ENCODE measurements at regions not wholly inside any gene's neighbourhood (a gene's known extent, or its start where the extent isn't known, plus 50 kb on each side); places are given as distances from the start of the nearest gene placed in this dataset.
A peak's percentile ranks its signal among the peaks of the same experiment; 100 is the strongest.

GRCh38 chr5:85920984-85921383, 696.8 kb upstream of the COX7C start:
- no TSS peak for BruUV-seq (replicated peaks)
- intact Hi-C loops (cut with micrococcal nuclease; ENCODE audit: unreplicated experiment), result no loop called here
- H3K4me1 ChIP-seq (ENCODE audit: insufficient read depth, low read length, poor library complexity, severe bottlenecking), result no peaks in the 10 kb centered on the region
- DNase-seq (ENCODE audit: low spot score), result no peak
- POLR2A ChIA-PET (ENCODE audit: low non-redundant PET), result no interaction called here
- TF ChIP-seq CTCF (conservative IDR thresholded peaks at IDR 0.05; ENCODE audit: low read depth, low read length), result no peak
- no peak for TF ChIP-seq EZH2 (IDR thresholded peaks at IDR 0.05; ENCODE audit: borderline replicate concordance, low read depth, low read length, poor library complexity, severe bottlenecking)
- no peak overlapping the region for H3K4me3 ChIP-seq (ENCODE audit: low read depth, low read length, poor library complexity, severe bottlenecking)
- CTCF ChIA-PET, result no interaction called here
- H3K9me3 ChIP-seq (ENCODE audit: low read depth, low read length, poor library complexity, severe bottlenecking), result no peaks in the 10 kb centered on the region
- H3K27ac ChIP-seq (ENCODE audit: low read depth, low read length, poor library complexity, severe bottlenecking), result no peak overlapping the region
- H3K27me3 ChIP-seq (replicated peaks; ENCODE audit: insufficient read depth, low read depth, low read length, poor library complexity), result no peaks in the 10 kb centered on the region
- H3K36me3 ChIP-seq (ENCODE audit: insufficient read depth, low read length, poor library complexity, severe bottlenecking), result no peaks in the 10 kb centered on the region

- no TSS peak for BruUV-seq (replicated peaks)
- intact Hi-C loops (cut with micrococcal nuclease; ENCODE audit: unreplicated experiment), result no loop called here
These were observed 696.2 kb upstream of the COX7C start for GRCh38 chr5:85921590-85921989.

DNA sequence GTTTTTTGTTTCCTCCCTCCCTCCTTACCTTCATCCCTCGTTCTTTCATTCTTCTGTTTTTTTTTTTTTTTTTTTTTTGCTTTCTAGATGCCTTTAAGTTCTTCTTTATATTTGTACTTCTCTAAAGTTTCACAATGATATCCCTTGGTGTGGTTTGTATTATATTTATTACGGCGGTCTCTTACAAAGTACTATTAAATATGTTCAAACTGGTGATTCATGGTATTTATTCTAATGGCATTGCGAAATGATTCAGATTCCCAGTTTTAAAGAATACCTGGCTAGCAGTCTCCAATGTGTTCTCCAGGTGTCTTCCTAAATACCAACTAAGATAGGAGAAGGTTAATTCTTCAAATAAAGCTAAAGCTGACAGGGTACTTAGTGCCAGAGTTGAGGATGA, 690.1 kb upstream of the COX7C start:
- DNase-seq (ENCODE audit: low spot score), result no peak
- ChIA-PET POLR2A (ENCODE audit: low non-redundant PET) (no interaction called here), CTCF (no interaction called here)
- no peak for TF ChIP-seq CTCF (conservative IDR thresholded peaks at IDR 0.05; ENCODE audit: low read depth, low read length)
- no peak for TF ChIP-seq EZH2 (IDR thresholded peaks at IDR 0.05; ENCODE audit: borderline replicate concordance, low read depth, low read length, poor library complexity, severe bottlenecking)
- Histone ChIP-seq H3K27ac (ENCODE audit: low read depth, low read length, poor library complexity, severe bottlenecking) (no peak overlapping the region), H3K36me3 (ENCODE audit: insufficient read depth, low read length, poor library complexity, severe bottlenecking) (no peaks in the 10 kb centered on the region), H3K27me3 (replicated peaks; ENCODE audit: insufficient read depth, low read depth, low read length, poor library complexity) (no peaks in the 10 kb centered on the region), H3K4me3 (ENCODE audit: low read depth, low read length, poor library complexity, severe bottlenecking) (no peak overlapping the region), H3K9me3 (ENCODE audit: low read depth, low read length, poor library complexity, severe bottlenecking) (no peaks in the 10 kb centered on the region), H3K4me1 (ENCODE audit: insufficient read depth, low read length, poor library complexity, severe bottlenecking) (no peaks in the 10 kb centered on the region)
- no TSS peak for BruUV-seq (replicated peaks)
- intact Hi-C loops (cut with micrococcal nuclease; ENCODE audit: unreplicated experiment), result no loop called here

More at GRCh38 chr5:85921590-85921989, 696.2 kb upstream of the COX7C start:
- no peaks in the 10 kb centered on the region for H3K9me3 ChIP-seq (ENCODE audit: low read depth, low read length, poor library complexity, severe bottlenecking)
- H3K27me3 ChIP-seq (replicated peaks; ENCODE audit: insufficient read depth, low read depth, low read length, poor library complexity), result no peaks in the 10 kb centered on the region
- no peak for TF ChIP-seq EZH2 (IDR thresholded peaks at IDR 0.05; ENCODE audit: borderline replicate concordance, low read depth, low read length, poor library complexity, severe bottlenecking)
- no peak for TF ChIP-seq CTCF (conservative IDR thresholded peaks at IDR 0.05; ENCODE audit: low read depth, low read length)
- ChIA-PET POLR2A (ENCODE audit: low non-redundant PET) (no interaction called here), CTCF (no interaction called here)
- H3K4me1 ChIP-seq (ENCODE audit: insufficient read depth, low read length, poor library complexity, severe bottlenecking), result no peaks in the 10 kb centered on the region
- H3K27ac ChIP-seq (ENCODE audit: low read depth, low read length, poor library complexity, severe bottlenecking), result no peak overlapping the region
- DNase-seq (ENCODE audit: low spot score), result peak; percentile 6
- H3K4me3 ChIP-seq (ENCODE audit: low read depth, low read length, poor library complexity, severe bottlenecking), result no peak overlapping the region
- no peaks in the 10 kb centered on the region for H3K36me3 ChIP-seq (ENCODE audit: insufficient read depth, low read length, poor library complexity, severe bottlenecking)

Data from A673 (cell line).